SK-N-SH treated with all-trans-retinoic acid at 6 μM for 48 hours (cell line): ENCODE measurements at regions not wholly inside any gene's neighbourhood (a gene's known extent, or its start where the extent isn't known, plus 50 kb on each side); places are given as distances from the start of the nearest gene placed in this dataset.

ENCODE experiments used
- ATAC-seq: fragments of 200-7000 bp; cut with Tn5 transposase; 3 replicates; pipeline ENCODE4 v1.9.1; 2020; ENCODE audit warnings: mild to moderate bottlenecking, moderate library complexity
- ARNTL ChIP-seq: fragments of 450-650 bp; formaldehyde crosslinking; IDR thresholded peaks from 2 replicates; pipeline ENCODE4 v1.5.0; 2020; ENCODE audit warnings: low read depth, mild to moderate bottlenecking, moderate library complexity, borderline replicate concordance
- BACH2 ChIP-seq: fragments of 250-450 bp; sonication (Bioruptor Pico); IDR thresholded peaks from 2 replicates; pipeline ENCODE4 v1.9.0; 2021; ENCODE audit warnings: mild to moderate bottlenecking, borderline replicate concordance
- CREB5 ChIP-seq: fragments of 250-450 bp; sonication (Bioruptor Pico); IDR thresholded peaks from 2 replicates; pipeline ENCODE4 v1.5.1; 2020; ENCODE audit warnings: low read depth, mild to moderate bottlenecking, moderate library complexity
- CSDC2 ChIP-seq: fragments of 250-450 bp; sonication (Bioruptor Pico); IDR thresholded peaks from 2 replicates; pipeline ENCODE4 v1.5.0; 2020; ENCODE audit warnings: mild to moderate bottlenecking, moderate library complexity
- CSRNP3 ChIP-seq: fragments of 250-450 bp; sonication (Bioruptor Pico); IDR thresholded peaks from 2 replicates; pipeline ENCODE4 v1.5.1; 2021; ENCODE audit warnings: mild to moderate bottlenecking, moderate library complexity
- ESRRG ChIP-seq: fragments of 250-450 bp; sonication (Bioruptor Pico); IDR thresholded peaks from 2 replicates; pipeline ENCODE4 v1.6.1; 2021; ENCODE audit warnings: mild to moderate bottlenecking
- GLIS3 ChIP-seq: fragments of 250-450 bp; sonication (Bioruptor Pico); IDR thresholded peaks from 2 replicates; pipeline ENCODE4 v1.5.0; 2020; ENCODE audit warnings: mild to moderate bottlenecking, moderate library complexity
- OSR1 ChIP-seq: fragments of 250-450 bp; sonication (Bioruptor Pico); IDR thresholded peaks from 2 replicates; pipeline ENCODE4 v1.8.0; 2022; ENCODE audit warnings: moderate library complexity, mild to moderate bottlenecking, inconsistent platforms
- PATZ1 ChIP-seq: fragments of 250-450 bp; sonication (Bioruptor Pico); IDR thresholded peaks from 2 replicates; pipeline ENCODE4 v1.8.0; 2020; ENCODE audit warnings: mild to moderate bottlenecking, moderate library complexity, borderline replicate concordance
- POU6F1 ChIP-seq: fragments of 250-450 bp; sonication (Bioruptor Pico); IDR thresholded peaks from 2 replicates; pipeline ENCODE4 v1.8.0; 2021; ENCODE audit warnings: low read depth, mild to moderate bottlenecking, moderate library complexity, borderline replicate concordance
- PPARA ChIP-seq: fragments of 250-450 bp; sonication (Bioruptor Pico); IDR thresholded peaks from 2 replicates; pipeline ENCODE4 v1.5.0; 2020; ENCODE audit warnings: mild to moderate bottlenecking, borderline replicate concordance
- RARB ChIP-seq: fragments of 250-450 bp; sonication (Bioruptor Pico); IDR thresholded peaks from 2 replicates; pipeline ENCODE4 v1.8.0; 2021; ENCODE audit warnings: mild to moderate bottlenecking, moderate library complexity
- SNAI2 ChIP-seq: fragments of 250-450 bp; sonication (Bioruptor Pico); IDR thresholded peaks from 2 replicates; pipeline ENCODE4 v1.5.0; 2020; ENCODE audit warnings: mild to moderate bottlenecking, moderate library complexity
- TCF4 ChIP-seq: fragments of 250-450 bp; sonication (Bioruptor Pico); IDR thresholded peaks from 2 replicates; pipeline ENCODE4 v1.8.0; 2021; ENCODE audit warnings: mild to moderate bottlenecking, moderate library complexity, borderline replicate concordance
- TOX ChIP-seq: fragments of 250-450 bp; sonication (Bioruptor Pico); IDR thresholded peaks from 2 replicates; pipeline ENCODE4 v1.8.0; 2021; ENCODE audit warnings: mild to moderate bottlenecking, moderate library complexity, borderline replicate concordance
- TSHZ2 ChIP-seq: fragments of 250-450 bp; sonication (Bioruptor Pico); IDR thresholded peaks from 2 replicates; pipeline ENCODE4 v1.5.0; 2020; ENCODE audit warnings: mild to moderate bottlenecking, moderate library complexity
- ZC3H10 ChIP-seq: fragments of 250-450 bp; sonication (Bioruptor Pico); IDR thresholded peaks from 2 replicates; pipeline ENCODE4 v1.5.1; 2021; ENCODE audit warnings: mild to moderate bottlenecking, moderate library complexity
- ZFP3 ChIP-seq: fragments of 250-450 bp; sonication (Bioruptor Pico); IDR thresholded peaks from 2 replicates; pipeline ENCODE4 v1.5.0; 2020; ENCODE audit warnings: mild to moderate bottlenecking, moderate library complexity
- ZFP30 ChIP-seq: fragments of 450-650 bp; formaldehyde crosslinking; IDR thresholded peaks from 2 replicates; pipeline ENCODE4 v1.5.0; 2022; ENCODE audit warnings: mild to moderate bottlenecking, moderate library complexity
- ZNF565 ChIP-seq: fragments of 450-650 bp; formaldehyde crosslinking; conservative IDR thresholded peaks from 2 replicates; pipeline ENCODE4 v1.5.0; 2020; ENCODE audit warnings: low read depth, mild to moderate bottlenecking, moderate library complexity
- ZNF70 ChIP-seq: fragments of 450-650 bp; formaldehyde crosslinking; IDR thresholded peaks from 2 replicates; pipeline ENCODE4 v1.5.0; 2020; ENCODE audit warnings: mild to moderate bottlenecking, moderate library complexity
- ZNF8 ChIP-seq: fragments of 450-650 bp; formaldehyde crosslinking; IDR thresholded peaks from 2 replicates; pipeline ENCODE4 v1.5.0; 2020; ENCODE audit warnings: mild to moderate bottlenecking, moderate library complexity

GRCh38 chr3:171542976-171543375 is 82.8 kb upstream of the TNIK start (continued):
- TF ChIP-seq TSHZ2 (CRISPR knock-in tag) = no peak
- TF ChIP-seq BACH2 (CRISPR knock-in tag) = no peak

- no peak for ATAC-seq
- TF ChIP-seq RARB (no peak), TSHZ2 (CRISPR knock-in tag) (no peak), TOX (CRISPR knock-in tag) (no peak), TCF4 (CRISPR knock-in tag) (no peak), ZFP30 (CRISPR knock-in tag) (no peak), SNAI2 (CRISPR knock-in tag) (no peak), ZFP3 (CRISPR knock-in tag) (no peak), CSRNP3 (no peak), ZNF70 (CRISPR knock-in tag) (no peak), OSR1 (CRISPR knock-in tag) (no peak), PPARA (CRISPR knock-in tag) (no peak), ZNF8 (CRISPR knock-in tag) (no peak), CSDC2 (CRISPR knock-in tag) (no peak)
Measured at GRCh38 chr3:171541647-171542046, 81.4 kb upstream of the TNIK start.

GRCh38 chr3:171541181-171541580 is 81.0 kb upstream of the TNIK start:
- TF ChIP-seq CSRNP3 (no peak), ZFP3 (CRISPR knock-in tag) (no peak), ZNF565 (CRISPR knock-in tag) (no peak), ZC3H10 (no peak), ZNF8 (CRISPR knock-in tag) (no peak), OSR1 (CRISPR knock-in tag) (no peak), RARB (no peak), BACH2 (CRISPR knock-in tag) (no peak), TOX (CRISPR knock-in tag) (no peak), CSDC2 (CRISPR knock-in tag) (no peak), ESRRG (no peak), ARNTL (no peak), GLIS3 (CRISPR knock-in tag) (no peak)

GRCh38 chr3:171535799-171536198 is 75.6 kb upstream of the TNIK start:
- no peak for ATAC-seq
- no peak for TF ChIP-seq ZNF565 (CRISPR knock-in tag)
- no peak for TF ChIP-seq BACH2 (CRISPR knock-in tag)
- no peak for TF ChIP-seq PATZ1 (CRISPR knock-in tag)
- no peak for TF ChIP-seq POU6F1 (CRISPR knock-in tag)
- TF ChIP-seq CREB5 (CRISPR knock-in tag) = no peak
- no peak for TF ChIP-seq ZNF8 (CRISPR knock-in tag)
- TF ChIP-seq OSR1 (CRISPR knock-in tag) = no peak
- TF ChIP-seq ZFP30 (CRISPR knock-in tag) = no peak
- TF ChIP-seq TCF4 (CRISPR knock-in tag) = no peak
- no peak for TF ChIP-seq RARB
- TF ChIP-seq PPARA (CRISPR knock-in tag) = no peak
- no peak for TF ChIP-seq CSDC2 (CRISPR knock-in tag)

More at GRCh38 chr3:171541181-171541580, 81.0 kb upstream of the TNIK start:
- no peak for ATAC-seq
